ENCODE measurements at regions not wholly inside any gene's neighbourhood (a gene's known extent, or its start where the extent isn't known, plus 50 kb on each side); places are given as distances from the start of the nearest gene placed in this dataset.

GRCh38 chr11:122040464-122040863, 75.6 kb downstream of the BLID start:
- Histone ChIP-seq H2AFZ (ENCODE audit: low read length) (no peak overlapping the region), H4K20me1 (ENCODE audit: insufficient read depth, low read length) (no peaks in the 10 kb centered on the region), H3K27ac (ENCODE audit: extremely low read length, insufficient read depth, low read length) (no peak overlapping the region), H3K9me3 (ENCODE audit: low read length) (no peaks in the 10 kb centered on the region), H3K4me2 (ENCODE audit: low read depth, low read length) (no peak overlapping the region), H3K4me3 (replicated peaks in 1 of 3; ENCODE audit: insufficient read depth in 1 of 3, low read depth in 2 of 3, low read length in 3 of 3) (no peak overlapping the region), H3K9ac (ENCODE audit: insufficient read depth, low read depth, low read length) (no peak overlapping the region), H3K36me3 (replicated peaks in 1 of 2; ENCODE audit: control insufficient read depth in 1 of 2, insufficient read depth in 2 of 2, low read length in 2 of 2) (no peaks in the 10 kb centered on the region), H3K79me2 (ENCODE audit: insufficient read depth, low read length) (no peaks in the 10 kb centered on the region), H3K27me3 (ENCODE audit: control insufficient read depth in 1 of 2, insufficient read depth in 2 of 2, low read length in 2 of 2) (no peaks in the 10 kb centered on the region), H3K4me1 (ENCODE audit: insufficient read depth, low read length) (no peaks in the 10 kb centered on the region)
- in situ Hi-C loops (cut with HindIII; ENCODE audit: extremely low pct_ligation_motif_present, low pct_unique_long_range_greater_than_20kb), result no loop called here
- DNase-seq (ENCODE audit: low spot score) (no peak), ATAC-seq (no peak), FAIRE-seq (no peak)
- 2% methylated on average over 6 of the region's 6 CpGs for WGBS (ENCODE audit: low lambda C conversion rate)
- intact Hi-C loops (cut with micrococcal nuclease; ENCODE audit: unreplicated experiment), result no loop called here
- TF ChIP-seq HNF4G (IDR thresholded peaks at IDR 0.05; ENCODE audit: borderline replicate concordance, low read depth, low read length) (no peak), HNF4G (CRISPR knock-in tag; IDR thresholded peaks at IDR 0.05; ENCODE audit: borderline replicate concordance, low read depth) (no peak), NKX3-1 (CRISPR knock-in tag; IDR thresholded peaks at IDR 0.05) (no peak), HNRNPH1 (optimal IDR thresholded peaks at IDR 0.05; ENCODE audit: low read depth, low read length) (no peak), ZNF501 (CRISPR knock-in tag; IDR thresholded peaks at IDR 0.05) (no peak), HNRNPL (IDR thresholded peaks at IDR 0.05; ENCODE audit: low read depth, low read length) (no peak)
- TF ChIP-seq, protein P1, sequence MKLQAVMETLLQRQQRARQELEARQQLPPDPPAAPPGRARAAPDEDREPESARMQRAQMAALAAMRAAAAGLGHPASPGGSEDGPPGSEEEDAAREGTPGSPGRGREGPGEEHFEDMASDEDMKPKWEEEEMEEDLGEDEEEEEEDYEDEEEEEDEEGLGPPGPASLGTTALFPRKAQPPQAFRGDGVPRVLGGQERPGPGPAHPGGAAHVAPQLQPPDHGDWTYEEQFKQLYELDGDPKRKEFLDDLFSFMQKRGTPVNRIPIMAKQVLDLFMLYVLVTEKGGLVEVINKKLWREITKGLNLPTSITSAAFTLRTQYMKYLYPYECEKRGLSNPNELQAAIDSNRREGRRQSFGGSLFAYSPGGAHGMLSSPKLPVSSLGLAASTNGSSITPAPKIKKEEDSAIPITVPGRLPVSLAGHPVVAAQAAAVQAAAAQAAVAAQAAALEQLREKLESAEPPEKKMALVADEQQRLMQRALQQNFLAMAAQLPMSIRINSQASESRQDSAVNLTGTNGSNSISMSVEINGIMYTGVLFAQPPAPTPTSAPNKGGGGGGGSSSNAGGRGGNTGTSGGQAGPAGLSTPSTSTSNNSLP (IDR thresholded peaks at IDR 0.05; ENCODE audit: low read depth, low read length), result no peak
- TF ChIP-seq, protein P2, sequence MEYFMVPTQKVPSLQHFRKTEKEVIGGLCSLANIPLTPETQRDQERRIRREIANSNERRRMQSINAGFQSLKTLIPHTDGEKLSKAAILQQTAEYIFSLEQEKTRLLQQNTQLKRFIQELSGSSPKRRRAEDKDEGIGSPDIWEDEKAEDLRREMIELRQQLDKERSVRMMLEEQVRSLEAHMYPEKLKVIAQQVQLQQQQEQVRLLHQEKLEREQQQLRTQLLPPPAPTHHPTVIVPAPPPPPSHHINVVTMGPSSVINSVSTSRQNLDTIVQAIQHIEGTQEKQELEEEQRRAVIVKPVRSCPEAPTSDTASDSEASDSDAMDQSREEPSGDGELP (IDR thresholded peaks at IDR 0.05; ENCODE audit: borderline replicate concordance, low read depth), result no peak
- POLR2A ChIA-PET, result no interaction called here
- CTCF ChIA-PET (ENCODE audit: low intra/inter-chr PET ratio, low total read pairs), result no interaction called here
- no TSS peak for BruUV-seq (replicated peaks)

All from HepG2 (cell line).